ENCODE measurements at regions not wholly inside any gene's neighbourhood (a gene's known extent, or its start where the extent isn't known, plus 50 kb on each side); places are given as distances from the start of the nearest gene placed in this dataset.

DNA sequence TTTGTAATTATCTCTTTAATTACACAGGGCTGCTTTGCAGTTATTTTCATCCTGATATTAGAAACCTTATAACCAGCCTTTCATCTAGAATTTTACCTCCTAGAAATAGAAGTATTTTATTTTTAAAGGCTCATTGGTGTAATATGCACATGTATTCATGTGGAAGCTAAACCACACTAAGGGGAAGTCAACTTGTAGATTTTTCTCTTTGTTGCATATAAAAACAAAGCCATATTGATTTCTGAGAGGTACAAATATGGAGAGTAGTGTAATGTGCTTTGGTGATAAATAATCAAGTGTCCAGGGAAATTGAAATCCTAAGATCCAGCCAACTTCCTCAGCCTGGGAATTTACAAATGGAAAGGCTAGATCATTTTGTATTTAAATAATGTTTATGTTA, 301.2 kb downstream of the LRATD1 start:
- no peak for DNase-seq (ENCODE audit: low read depth)
- in situ Hi-C loops (cut with HindIII; ENCODE audit: low pct_unique_long_range_greater_than_20kb, low sequenced_read_pairs), result no loop called here

DNA sequence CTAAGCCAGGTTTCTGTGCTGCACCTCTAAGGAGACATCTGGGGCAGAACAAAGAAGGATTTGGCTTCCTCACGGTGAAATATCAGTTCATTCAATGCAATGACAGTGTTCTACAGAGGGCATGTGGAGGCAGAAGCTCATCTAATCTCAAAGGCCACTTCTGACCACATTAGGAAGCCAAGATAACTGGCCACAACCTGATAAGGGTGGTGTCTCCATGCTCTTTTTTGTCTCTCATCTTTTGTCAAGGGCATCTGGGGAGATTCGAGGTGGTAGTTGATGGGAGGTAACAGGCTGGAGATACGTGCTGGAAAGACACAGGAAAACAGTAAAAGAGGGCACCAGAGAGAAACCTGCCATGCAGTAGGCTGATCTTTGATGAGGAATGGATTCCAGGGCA, 303.9 kb downstream of the LRATD1 start:
- DNase-seq (ENCODE audit: low read depth), result no peak
- in situ Hi-C loops (cut with HindIII; ENCODE audit: low pct_unique_long_range_greater_than_20kb, low sequenced_read_pairs), result no loop called here

DNA sequence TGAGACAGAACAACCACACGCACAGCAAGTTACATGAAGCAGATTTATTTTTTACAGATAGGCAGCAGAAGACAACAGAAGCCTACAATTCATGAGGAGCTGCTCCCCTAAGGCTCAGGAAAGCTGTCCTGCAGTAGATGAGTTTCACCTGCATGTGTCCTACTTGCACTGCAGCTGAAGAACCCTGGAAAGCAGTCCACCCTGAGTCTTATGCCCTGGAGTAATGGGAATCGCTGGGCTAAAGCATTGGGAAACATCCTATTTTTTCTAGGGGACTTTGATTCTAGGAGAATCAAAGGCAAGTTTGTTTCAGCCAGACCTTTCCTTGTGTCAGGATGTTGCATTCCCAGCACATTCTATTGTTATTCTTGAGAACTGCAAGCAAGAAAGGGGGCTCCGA, 304.8 kb downstream of the LRATD1 start:
- in situ Hi-C loops (cut with HindIII; ENCODE audit: low pct_unique_long_range_greater_than_20kb, low sequenced_read_pairs), result no loop called here
- no peak for DNase-seq (ENCODE audit: low read depth)

DNA sequence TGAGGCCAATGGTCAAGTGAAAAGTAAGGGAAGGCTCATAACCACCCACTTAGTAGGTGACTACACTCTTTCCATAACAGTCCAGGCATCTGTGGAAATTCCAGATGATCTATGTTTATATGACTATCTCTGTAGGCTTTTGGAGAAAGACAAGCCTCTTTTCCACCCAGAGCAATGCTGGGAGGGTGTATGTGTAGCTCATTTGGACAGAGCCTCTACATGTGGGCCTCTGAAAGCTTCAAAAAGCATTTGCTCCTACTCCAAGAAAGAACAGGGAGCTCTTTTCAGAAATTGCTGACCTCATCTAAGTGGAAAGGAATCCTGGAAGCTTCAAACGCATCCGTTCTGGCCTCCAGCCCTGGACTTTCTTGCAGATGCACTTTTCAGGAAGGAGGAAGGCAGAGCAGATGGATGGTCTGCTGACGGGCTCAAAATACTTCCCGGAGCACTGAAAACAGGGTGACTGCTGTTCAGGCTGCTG, 308.7 kb downstream of the LRATD1 start:
- no peak for DNase-seq (ENCODE audit: low read depth)

DNA sequence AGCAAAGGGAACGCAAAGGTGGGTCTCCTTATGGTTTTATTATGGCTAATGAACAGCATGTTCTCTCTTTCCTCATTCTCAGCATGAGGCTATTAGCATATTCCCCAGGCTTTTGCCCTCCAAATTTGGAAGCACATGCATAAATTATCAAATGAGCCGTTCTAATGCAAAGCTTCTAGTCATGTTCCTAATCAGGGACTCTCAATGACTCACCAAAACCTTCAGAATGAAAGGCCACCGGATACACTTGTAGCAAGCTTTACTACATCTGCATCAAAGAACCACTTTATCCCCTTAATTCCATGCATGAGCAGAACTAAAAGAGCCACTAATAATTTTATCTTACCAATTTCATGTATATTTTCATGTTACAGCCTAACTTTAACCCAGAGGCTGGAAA, 310.5 kb downstream of the LRATD1 start:
- in situ Hi-C loops (cut with HindIII; ENCODE audit: low pct_unique_long_range_greater_than_20kb, low sequenced_read_pairs), result no loop called here
- DNase-seq (ENCODE audit: low read depth), result no peak

More for the DNA sequence above, 308.7 kb downstream of the LRATD1 start:
- in situ Hi-C loops (cut with HindIII; ENCODE audit: low pct_unique_long_range_greater_than_20kb, low sequenced_read_pairs), result no loop called here

DNA sequence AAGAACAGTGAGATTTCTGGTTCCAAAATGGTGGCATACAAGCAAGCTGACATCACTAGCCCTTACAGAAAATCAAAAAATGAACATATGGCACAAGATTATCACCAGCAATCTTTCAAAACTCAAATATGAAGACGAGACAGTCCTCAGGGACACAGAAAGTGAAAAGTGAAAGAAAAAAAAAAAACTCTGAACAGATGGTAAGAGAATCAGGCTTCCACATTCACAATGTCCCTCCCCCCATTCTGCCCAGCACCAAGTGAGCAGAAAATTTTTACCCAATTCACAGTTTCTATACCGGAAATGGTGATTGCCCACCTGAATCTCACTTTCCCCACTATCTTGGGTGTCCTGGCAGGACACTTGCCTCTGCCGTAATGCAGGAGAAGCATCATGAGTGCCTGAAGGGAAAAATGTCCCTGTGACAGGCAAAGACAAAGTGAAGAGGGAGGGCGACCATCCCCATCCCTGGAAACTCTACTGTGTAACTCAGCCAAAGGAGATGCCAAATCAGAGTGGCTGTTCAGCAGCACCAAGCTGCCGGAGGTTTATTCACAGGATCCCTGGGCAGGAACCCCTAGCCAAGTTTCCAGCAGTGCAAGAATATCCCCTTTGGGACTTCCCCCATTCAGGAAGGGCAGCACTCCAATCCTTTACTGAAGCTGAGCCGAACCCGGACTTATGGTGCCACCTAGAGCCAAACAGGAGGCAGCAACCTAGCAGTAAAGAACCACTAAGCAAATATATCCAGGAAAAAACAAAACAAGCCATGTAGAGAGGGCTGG, 312.2 kb downstream of the LRATD1 start:
- in situ Hi-C loops (cut with HindIII; ENCODE audit: low pct_unique_long_range_greater_than_20kb, low sequenced_read_pairs), result no loop called here
- DNase-seq (ENCODE audit: low read depth), result no peak

DNA sequence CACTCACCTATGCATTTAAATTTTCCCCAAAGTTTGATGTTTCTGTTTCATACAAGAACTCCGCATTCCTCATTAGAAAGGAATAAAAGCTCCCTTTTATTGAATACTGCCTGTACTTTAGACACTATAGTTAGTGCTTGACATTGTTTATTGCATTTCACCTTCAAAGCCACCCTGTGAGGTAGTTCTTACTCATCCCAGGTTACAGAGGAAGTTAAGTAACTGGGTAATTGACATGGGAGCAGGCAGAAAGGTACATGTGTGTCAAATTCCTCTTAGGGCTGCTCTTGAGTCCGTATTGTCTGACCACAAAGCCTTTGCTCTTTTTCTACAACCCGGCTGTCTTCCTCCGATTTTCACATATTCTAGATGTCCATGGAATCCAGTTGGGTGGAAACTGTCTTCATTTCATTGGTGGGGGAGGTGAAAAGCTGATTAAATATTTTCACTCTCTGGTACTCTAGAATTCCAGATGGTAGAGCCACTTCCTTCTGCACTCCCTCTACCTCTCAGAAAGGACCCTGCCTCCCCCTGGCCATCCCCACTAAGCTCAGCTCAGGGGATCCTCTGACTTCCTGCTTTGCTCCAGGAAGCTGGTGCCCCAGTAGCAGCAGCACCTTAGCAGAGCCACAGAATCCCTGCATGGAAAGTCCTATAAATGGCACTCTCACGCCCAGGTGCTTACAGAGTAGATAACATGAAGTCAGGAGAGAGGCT, 319.2 kb downstream of the LRATD1 start:
- in situ Hi-C loops (cut with HindIII; ENCODE audit: low pct_unique_long_range_greater_than_20kb, low sequenced_read_pairs), result no loop called here
- DNase-seq (ENCODE audit: low read depth), result no peak

DNA sequence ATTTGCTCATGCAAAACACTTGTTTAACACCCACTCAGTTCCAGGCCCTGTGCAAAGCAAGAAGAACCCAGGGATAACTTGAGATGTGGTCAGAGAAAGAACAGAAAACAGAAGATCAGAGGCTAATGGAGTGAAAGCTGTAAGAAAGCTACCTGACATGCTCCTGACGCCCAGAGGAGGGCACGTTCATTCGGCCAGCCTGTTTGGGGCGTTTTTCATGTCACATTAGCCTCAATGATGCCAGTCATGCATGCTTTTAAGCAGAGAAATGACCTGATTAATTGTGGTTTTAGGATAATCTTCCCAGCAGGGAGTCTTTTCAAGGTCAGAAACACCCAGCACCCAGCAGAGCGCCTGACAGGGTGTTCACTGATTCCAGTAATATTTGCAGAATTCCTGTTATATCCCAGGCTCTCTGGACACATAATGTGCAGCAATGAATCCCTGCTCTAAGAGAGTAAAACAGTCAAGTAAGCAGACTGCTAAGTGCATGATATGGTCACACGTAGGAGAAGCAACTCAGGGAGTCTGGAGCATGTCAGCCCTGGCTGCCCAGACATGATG, 320.0 kb downstream of the LRATD1 start:
- in situ Hi-C loops (cut with HindIII; ENCODE audit: low pct_unique_long_range_greater_than_20kb, low sequenced_read_pairs), result no loop called here
- DNase-seq (ENCODE audit: low read depth), result no peak

DNA sequence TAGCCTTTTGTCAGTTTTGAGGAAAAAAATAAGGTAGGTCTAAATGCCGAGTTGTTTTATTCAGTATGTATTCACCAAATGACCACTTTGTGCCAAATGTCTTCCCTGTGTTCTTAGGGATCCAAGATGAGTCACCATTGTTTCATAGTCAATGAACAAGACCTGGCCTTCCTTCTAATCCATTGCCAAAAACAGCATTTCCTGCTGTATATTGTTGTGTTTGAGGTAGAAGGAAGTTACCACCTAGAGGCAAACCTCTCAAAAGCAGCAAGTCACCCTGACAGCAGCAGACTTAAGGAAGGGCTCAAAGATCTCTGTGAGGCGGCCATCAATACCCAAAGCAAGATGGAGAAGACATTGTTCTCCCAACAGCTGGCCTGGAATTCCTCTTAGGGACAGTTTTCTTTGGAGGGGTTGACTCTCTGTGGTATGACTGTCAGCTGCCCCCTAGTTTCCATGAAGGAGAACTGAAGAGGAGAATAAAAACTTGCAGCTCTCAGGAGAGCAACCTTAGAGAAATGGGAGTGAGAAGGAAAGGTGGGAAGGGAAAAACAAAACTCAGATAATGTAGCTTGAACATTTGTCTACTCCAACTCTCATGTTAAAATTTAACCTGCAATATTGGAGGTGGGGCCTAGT, 328.3 kb downstream of the LRATD1 start:
- in situ Hi-C loops (cut with HindIII; ENCODE audit: low pct_unique_long_range_greater_than_20kb, low sequenced_read_pairs), result no loop called here
- DNase-seq (ENCODE audit: low read depth), result peak; percentile 41

DNA sequence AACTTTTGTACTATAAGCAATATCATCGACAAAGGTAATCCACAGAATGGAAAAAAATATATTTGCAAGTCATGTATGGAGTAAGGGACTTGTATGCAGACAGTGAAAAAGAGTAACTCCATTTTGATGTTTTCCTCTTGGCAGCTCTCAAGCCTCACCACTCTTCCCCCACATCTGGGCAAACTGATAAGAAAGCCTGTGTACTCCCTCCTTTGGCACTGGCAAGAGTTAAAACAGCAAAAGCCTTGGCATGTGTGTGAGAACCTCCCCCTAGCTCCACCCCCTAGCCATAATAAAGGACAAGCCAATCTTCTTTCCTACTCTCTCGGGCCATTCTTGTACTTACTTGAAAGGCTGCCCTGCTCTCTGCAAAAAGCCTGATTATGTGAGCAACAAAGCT, 335.2 kb downstream of the LRATD1 start:
- DNase-seq (ENCODE audit: low read depth), result no peak

DNA sequence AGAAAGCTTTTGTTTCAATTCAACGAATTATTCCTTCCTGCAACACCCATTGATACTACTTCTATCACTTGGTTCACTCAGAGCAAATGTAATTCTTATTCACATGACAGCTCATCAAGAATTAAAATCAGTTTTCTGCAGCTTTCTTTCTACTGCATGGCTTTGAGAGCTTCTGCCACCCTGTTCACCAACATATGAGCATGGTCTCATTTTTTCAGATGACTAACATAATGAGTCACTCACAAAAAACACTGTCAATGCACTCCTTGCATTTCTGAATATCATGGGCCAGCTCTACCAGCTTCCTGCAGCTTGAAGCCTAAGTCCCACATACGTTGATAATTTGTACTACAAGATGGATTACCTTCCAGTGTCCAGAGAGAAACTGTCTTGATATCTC, 342.9 kb downstream of the LRATD1 start:
- in situ Hi-C loops (cut with HindIII; ENCODE audit: low pct_unique_long_range_greater_than_20kb, low sequenced_read_pairs), result no loop called here
- no peak for DNase-seq (ENCODE audit: low read depth)

More for the DNA sequence above, 335.2 kb downstream of the LRATD1 start:
- in situ Hi-C loops (cut with HindIII; ENCODE audit: low pct_unique_long_range_greater_than_20kb, low sequenced_read_pairs), result no loop called here

DNA sequence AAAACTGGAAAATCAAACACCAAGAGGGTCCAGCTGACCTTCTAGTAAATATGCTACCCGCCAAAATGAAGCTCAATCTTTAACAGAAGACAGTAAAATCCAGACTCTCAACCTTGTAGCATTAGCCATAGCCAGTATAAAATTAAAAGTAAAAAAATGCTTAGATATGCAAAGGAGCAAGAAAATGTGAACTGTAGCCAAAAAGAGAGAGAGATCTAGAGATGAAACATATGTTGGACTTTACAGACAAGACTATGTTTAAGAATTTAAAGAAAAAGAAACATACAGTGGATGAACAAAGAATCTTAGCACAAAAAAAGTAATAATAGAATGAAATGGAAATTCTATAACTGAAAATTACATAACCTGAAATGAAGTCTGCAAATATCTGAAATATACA, 344.5 kb downstream of the LRATD1 start:
- no peak for DNase-seq (ENCODE audit: low read depth)
- in situ Hi-C loops (cut with HindIII; ENCODE audit: low pct_unique_long_range_greater_than_20kb, low sequenced_read_pairs), result no loop called here

DNA sequence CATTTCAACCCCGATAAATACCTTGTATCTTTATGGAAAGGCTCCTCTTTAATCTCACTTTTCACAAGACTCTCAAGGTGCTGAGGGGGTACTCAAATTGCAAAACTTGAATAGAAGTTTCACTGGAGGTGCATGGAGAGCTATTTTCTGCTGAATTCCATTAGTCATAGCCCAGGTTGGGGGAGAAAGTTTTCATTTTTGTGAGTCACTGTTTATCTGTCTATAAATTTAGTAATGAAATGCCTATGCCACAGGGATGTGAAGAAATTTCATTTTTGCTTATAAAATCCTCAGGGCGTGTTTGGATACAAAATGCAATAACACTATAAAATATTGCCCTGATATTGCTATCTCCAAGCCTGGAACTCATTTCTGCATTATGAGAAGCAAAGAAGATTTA, 346.3 kb downstream of the LRATD1 start:
- in situ Hi-C loops (cut with HindIII; ENCODE audit: low pct_unique_long_range_greater_than_20kb, low sequenced_read_pairs), result no loop called here
- no peak for DNase-seq (ENCODE audit: low read depth)

DNA sequence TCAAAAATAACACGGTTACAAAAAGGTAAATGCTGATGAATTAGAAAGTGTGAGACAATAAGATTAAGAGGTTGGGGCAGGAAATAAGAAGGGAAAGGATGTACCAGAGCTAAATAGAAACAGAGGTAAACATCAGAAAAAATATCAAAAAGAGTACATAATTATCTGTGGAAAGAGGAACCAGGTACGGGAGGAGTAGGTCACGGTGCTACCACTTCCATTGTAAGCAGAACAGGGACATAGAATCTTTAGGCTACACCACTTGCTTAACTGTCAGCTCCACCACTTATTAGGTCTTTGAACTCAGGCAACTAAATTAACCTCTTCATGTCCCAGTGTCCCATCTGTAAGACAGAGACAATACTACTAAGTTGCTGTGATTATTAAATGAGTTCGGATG, 350.3 kb downstream of the LRATD1 start:
- no peak for DNase-seq (ENCODE audit: low read depth)
- in situ Hi-C loops (cut with HindIII; ENCODE audit: low pct_unique_long_range_greater_than_20kb, low sequenced_read_pairs), result no loop called here

DNA sequence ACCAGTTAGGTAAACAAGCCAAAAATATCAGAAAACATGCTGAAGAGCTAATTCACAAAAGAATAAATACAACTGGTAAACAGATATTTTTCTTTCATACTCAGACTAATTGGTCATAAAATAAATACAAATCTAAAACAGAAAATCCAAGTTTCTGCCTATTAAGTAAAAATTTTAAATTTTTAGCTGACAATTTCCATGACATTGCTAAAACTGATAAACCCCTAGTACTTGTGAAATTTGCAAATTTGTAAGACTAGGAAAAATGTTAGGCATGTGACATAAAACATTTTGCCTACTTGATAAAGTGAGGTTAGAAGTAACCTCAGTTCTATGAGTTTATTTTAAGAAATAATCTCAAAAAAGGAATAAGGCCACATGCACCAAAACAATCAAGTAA, 356.1 kb downstream of the LRATD1 start:
- in situ Hi-C loops (cut with HindIII; ENCODE audit: low pct_unique_long_range_greater_than_20kb, low sequenced_read_pairs), result no loop called here
- DNase-seq (ENCODE audit: low read depth), result no peak

DNA sequence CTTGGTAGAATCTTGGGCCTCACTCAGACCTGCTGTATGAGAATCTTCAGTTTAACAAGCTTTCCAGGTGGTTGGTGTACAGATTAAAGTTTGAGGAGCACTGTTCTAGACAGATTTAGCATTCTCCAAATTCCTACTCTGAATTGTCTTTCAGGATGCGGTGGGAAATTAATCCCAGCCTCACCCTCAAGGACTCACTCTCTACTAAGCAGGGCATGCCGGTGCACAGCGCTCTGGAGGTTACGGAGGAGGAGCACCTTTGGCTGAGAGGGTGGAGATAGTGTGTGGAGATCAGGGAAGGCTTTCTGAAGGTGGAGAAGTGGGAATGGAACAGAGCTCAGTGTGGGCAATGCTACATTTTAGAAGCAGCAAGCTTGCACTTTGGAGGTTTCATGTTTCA, 359.2 kb downstream of the LRATD1 start:
- in situ Hi-C loops (cut with HindIII; ENCODE audit: low pct_unique_long_range_greater_than_20kb, low sequenced_read_pairs), result no loop called here

DNA sequence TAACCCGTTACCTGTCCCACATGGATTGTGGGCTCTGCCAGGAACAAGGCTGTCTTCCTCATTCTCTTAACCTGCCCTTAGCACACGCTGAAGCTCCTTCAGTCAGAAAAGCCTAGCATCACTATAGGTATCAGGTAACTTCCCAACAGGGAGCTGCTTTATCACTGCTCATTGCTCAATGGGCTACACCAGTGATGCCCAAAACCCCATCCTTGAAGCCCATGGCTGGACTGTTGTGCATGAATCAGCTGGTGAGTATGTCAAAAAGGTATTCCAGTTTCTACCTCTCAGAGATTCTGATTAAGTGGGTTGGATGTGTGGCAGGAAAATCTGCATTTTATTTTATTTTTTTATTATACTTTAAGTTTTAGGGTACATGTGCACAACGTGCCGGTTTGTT, 362.2 kb downstream of the LRATD1 start:
- in situ Hi-C loops (cut with HindIII; ENCODE audit: low pct_unique_long_range_greater_than_20kb, low sequenced_read_pairs), result no loop called here
- DNase-seq (ENCODE audit: low read depth), result no peak

More for the DNA sequence above, 359.2 kb downstream of the LRATD1 start:
- no peak for DNase-seq (ENCODE audit: low read depth)

DNA sequence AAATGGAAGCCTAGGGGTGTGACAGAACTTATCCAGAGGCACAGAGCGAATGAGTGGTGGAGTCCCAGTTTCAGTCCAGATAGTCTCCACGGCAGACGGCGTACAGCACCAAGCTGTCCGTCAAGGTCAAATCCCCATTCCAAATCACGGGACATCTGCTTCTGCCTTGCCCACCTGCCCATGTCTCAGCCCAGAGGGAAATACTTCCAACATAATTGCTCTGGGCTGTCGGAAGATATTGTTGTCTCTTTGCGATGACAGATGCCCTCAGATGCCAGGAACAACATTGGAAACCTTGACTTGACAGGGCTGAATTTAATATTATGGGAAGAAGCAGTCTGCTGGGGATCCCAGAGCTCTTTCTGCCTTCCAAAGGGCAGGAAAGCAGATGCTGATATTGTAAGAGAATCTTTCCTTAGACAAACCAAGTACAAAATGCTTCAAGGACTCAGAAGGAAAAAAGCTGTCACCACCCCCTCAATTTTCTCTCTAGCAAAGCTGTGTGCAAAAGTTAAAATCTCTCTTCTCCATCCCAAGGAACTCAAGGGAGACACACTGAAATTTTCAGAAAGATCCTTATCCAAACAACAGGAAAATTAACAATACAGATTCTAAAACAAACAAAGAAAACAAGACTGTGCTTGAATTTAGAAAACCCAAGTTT, 364.0 kb downstream of the LRATD1 start:
- in situ Hi-C loops (cut with HindIII; ENCODE audit: low pct_unique_long_range_greater_than_20kb, low sequenced_read_pairs), result no loop called here
- DNase-seq (ENCODE audit: low read depth), result no peak
